GM12864 (cell line): ENCODE measurements at regions not wholly inside any gene's neighbourhood (a gene's known extent, or its start where the extent isn't known, plus 50 kb on each side); places are given as distances from the start of the nearest gene placed in this dataset.

Source experiments
- DNase-seq: peaks from one replicate; pipeline ENCODE4 v3.0.0-alpha.2; 2011; ENCODE audit warnings: low read depth
- H3K4me3 ChIP-seq: 2 replicates; pipeline ENCODE4 v1.5.1; 2011; ENCODE audit warnings: mild to moderate bottlenecking, low read depth, low read length, control low read depth
- TF ChIP-seq, protein P1 (sequence below): IDR thresholded peaks from 2 replicates; pipeline ENCODE4 v1.5.1; 2011; ENCODE audit warnings: low read depth, mild to moderate bottlenecking, moderate library complexity, low read length, control low read depth, inconsistent platforms; ENCODE audit errors: missing control alignments

DNA sequence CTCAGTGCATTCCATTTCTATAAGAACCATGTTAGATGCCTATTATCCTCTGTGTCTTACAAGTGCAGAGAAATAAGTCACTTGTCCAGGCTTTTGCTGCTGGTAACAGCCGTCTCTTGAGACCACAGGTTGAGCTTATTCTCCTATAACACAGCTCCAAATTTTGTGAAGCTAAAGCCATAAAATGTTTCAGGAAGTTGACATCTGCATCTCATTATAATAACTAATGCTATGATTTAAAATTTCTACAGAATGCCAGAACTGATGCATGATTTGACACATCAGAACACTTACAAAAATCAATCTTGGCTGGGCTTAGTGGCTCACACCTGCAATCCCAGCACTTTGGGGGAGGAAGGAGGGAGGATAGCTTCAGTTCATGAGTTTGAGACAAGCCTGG lies 986.9 kb downstream of the TYW1 start:
- H3K4me3 ChIP-seq: no peak overlapping the region
- DNase-seq: no peak
- TF ChIP-seq, protein P1, sequence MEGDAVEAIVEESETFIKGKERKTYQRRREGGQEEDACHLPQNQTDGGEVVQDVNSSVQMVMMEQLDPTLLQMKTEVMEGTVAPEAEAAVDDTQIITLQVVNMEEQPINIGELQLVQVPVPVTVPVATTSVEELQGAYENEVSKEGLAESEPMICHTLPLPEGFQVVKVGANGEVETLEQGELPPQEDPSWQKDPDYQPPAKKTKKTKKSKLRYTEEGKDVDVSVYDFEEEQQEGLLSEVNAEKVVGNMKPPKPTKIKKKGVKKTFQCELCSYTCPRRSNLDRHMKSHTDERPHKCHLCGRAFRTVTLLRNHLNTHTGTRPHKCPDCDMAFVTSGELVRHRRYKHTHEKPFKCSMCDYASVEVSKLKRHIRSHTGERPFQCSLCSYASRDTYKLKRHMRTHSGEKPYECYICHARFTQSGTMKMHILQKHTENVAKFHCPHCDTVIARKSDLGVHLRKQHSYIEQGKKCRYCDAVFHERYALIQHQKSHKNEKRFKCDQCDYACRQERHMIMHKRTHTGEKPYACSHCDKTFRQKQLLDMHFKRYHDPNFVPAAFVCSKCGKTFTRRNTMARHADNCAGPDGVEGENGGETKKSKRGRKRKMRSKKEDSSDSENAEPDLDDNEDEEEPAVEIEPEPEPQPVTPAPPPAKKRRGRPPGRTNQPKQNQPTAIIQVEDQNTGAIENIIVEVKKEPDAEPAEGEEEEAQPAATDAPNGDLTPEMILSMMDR: no peak

DNA sequence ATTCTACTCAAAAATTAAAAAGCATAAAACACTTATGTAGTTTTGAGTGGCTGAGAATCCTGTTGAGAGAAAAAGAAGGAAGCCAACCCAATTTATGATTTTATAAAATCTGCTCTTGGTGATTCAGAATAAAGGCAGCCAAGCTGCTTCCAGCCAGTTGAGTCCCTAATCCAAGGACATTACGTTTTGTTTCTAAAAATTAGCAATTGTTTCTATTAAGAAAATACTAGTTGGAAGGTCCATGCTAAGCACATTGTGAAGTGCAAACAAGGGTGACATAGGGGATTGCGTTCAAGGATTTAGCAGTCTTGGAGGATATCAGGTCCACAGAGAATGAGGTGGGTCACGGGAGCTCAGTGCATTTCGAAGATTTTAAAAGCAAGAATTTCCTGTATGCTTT lies 987.7 kb downstream of the TYW1 start:
- TF ChIP-seq, protein P1: no peak
- no peak overlapping the region for H3K4me3 ChIP-seq
- DNase-seq: no peak

DNA sequence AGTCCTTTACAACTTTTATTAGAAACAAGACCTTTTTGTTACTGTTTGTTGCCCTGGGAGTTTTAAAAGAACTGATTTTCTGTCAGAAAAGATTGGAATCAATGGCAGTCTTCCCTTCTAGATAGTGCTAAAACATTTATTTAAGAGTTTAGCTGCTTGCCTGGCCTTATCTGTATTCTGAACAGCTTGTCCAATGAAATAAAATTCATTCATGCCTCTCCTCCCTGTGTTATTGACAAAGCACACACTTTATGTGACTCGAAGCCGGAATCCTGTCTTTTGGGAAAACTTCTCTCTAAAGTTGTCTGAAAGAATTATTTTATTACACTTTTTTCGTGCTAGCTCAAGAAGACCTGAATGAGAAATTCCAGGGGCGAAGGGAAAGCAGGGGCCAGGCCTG lies 992.5 kb downstream of the TYW1 start:
- no peak for DNase-seq
- TF ChIP-seq, protein P1: no peak
- no peak overlapping the region for H3K4me3 ChIP-seq

DNA sequence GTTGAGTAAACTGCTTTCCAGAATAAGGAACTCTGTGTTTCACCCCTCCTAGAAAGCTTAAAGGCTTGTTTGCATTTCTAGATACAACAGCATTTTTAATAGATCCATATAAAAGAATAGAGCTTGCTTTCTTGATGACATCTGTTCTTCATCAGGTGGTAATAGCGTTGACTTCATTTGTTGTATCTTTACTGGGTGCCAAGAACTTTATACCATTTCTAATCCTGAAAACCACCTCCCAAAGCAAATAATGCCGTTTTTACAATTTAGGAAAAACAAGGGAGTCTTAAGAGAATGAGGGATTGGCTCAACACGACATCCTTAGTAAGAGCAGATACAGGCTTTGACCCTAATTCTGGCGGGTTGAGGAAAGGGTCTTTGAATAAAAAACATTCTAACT lies 993.4 kb downstream of the TYW1 start:
- DNase-seq: no peak
- no peak overlapping the region for H3K4me3 ChIP-seq
- TF ChIP-seq, protein P1: no peak

DNA sequence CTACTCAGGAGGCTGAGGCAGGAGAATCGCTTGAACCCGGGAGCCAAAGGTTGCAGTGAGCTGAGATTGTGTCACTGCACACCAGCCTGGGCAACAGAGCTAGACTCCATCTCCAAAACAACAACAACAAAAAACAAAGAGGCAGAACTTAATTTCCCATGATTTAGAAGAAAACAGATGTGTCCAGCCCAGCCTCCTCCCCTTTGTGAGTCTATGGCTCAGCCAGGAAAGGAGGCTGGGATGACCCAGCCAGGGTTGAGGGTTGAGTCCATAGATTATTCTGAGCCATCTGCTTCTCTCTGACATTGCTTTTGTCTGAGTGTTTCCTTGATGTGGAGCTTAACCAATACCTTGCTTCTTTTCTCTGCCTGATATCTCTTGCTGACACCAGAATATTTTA lies 994.1 kb downstream of the TYW1 start:
- DNase-seq: no peak
- TF ChIP-seq, protein P1: no peak

DNA sequence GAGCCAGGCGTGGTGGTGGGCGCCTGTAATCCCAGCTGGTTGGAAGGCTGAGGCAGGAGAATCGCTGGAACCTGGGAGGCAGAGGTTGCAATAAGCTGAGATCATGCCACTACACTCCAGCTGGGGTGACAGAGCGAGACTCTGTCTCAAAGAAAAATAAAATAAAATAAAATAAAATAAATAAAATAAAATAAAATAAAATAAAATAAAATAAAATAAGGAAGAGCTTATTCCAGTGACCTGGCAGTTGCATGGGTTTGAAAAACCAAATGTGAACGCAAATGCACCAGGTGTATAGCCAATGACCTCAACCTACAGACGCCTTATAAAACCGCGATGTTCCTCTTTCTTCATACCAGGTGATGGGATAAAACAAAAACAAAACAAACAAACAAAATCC lies 995.7 kb downstream of the TYW1 start:
- no peak for DNase-seq
- no peak overlapping the region for H3K4me3 ChIP-seq
- TF ChIP-seq, protein P1: no peak

More for the DNA sequence above, 994.1 kb downstream of the TYW1 start:
- no peak overlapping the region for H3K4me3 ChIP-seq

DNA sequence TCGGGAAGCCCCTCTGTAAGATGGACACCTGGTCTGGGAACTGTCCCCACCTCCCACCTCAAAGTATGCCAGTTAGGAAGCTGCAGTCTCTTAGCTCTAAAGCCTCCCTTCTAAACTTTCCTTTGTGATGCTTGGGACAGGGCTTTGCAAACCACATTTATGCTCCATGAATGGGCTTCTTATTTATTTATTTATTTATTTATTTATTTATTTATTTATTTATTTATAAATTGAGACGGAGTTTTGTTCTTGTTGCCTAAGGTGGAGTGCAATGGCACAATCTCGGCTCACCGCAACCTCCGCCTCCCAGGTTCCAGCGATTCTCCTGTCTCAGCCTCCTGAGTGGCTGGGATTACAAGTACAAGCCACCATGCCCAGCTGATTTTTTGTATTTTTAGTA lies 1009.4 kb downstream of the TYW1 start:
- H3K4me3 ChIP-seq: no peak overlapping the region
- TF ChIP-seq, protein P1: no peak
- no peak for DNase-seq
